Neural progenitor cell (in vitro differentiated cells): ENCODE measurements at regions not wholly inside any gene's neighbourhood (a gene's known extent, or its start where the extent isn't known, plus 50 kb on each side); places are given as distances from the start of the nearest gene placed in this dataset.

Experiments used
- EZH2phosphoT487 ChIP-seq: fragments of 200-600 bp; sonication (generic); IDR thresholded peaks from 2 replicates; pipeline ENCODE4 v1.6.1; 2017; ENCODE audit warnings: antibody characterized with exemption
- TF ChIP-seq, protein P1 (sequence below): fragments of 200-600 bp; sonication (generic); IDR thresholded peaks from 2 replicates; pipeline ENCODE4 v1.5.1; 2017; ENCODE audit warnings: antibody characterized with exemption, mild to moderate bottlenecking

DNA sequence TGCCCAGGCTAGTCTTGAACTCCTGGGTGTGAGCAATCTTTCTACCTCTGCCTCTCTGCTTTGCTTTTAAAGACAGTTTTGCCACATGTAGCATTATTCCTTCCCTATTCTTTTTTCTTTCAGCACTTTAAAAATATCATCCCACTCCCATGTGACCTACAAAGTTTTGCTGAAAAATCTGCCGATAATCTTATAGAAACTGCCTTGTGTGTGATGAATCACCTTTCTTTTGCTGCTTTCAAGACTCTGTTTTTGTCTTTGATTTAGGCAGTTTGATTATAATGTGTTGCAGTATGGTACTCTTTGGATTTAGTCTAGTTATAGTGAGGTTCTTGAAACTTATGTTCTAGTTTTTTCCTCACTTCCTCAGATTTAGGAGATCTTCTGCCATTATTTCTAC lies 142.0 kb upstream of the KIF2B start:
- TF ChIP-seq, protein P1, sequence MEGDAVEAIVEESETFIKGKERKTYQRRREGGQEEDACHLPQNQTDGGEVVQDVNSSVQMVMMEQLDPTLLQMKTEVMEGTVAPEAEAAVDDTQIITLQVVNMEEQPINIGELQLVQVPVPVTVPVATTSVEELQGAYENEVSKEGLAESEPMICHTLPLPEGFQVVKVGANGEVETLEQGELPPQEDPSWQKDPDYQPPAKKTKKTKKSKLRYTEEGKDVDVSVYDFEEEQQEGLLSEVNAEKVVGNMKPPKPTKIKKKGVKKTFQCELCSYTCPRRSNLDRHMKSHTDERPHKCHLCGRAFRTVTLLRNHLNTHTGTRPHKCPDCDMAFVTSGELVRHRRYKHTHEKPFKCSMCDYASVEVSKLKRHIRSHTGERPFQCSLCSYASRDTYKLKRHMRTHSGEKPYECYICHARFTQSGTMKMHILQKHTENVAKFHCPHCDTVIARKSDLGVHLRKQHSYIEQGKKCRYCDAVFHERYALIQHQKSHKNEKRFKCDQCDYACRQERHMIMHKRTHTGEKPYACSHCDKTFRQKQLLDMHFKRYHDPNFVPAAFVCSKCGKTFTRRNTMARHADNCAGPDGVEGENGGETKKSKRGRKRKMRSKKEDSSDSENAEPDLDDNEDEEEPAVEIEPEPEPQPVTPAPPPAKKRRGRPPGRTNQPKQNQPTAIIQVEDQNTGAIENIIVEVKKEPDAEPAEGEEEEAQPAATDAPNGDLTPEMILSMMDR: no peak
- TF ChIP-seq EZH2phosphoT487: no peak
